Upper lobe of left lung (tissue), 4 donors: ENCODE measurements at regions not wholly inside any gene's neighbourhood (a gene's known extent, or its start where the extent isn't known, plus 50 kb on each side); places are given as distances from the start of the nearest gene placed in this dataset.

Experiments
- CTCF ChIP-seq, 6 experiments: fragments of 450-650 bp in 4 of 6; fragments of 200-600 bp in 2 of 6; sonication (generic) in 2 of 6; IDR thresholded peaks; one replicate each; pipeline ENCODE4 v1.5.1; 2016 to 2019; ENCODE audit warnings: antibody characterized with exemption in 6 of 6
- POLR2A ChIP-seq, 4 donors: fragments of 450-650 bp; IDR thresholded peaks; one replicate each; pipeline ENCODE4 v1.5.1; 2016 to 2017; ENCODE audit warnings: antibody characterized with exemption in 4 of 4, mild to moderate bottlenecking in 2 of 4

GRCh38 chr12:90024262-90024661 is 315.6 kb upstream of the ATP2B1 start:
- TF ChIP-seq CTCF (IDR thresholded peaks at IDR 0.05) = no peak
- no peak for TF ChIP-seq POLR2A (IDR thresholded peaks at IDR 0.05)
